GM10266 (cell line): ENCODE measurements at regions not wholly inside any gene's neighbourhood (a gene's known extent, or its start where the extent isn't known, plus 50 kb on each side); places are given as distances from the start of the nearest gene placed in this dataset.
"Not testable (repeated sequence)": the region's sequence is repeated elsewhere in the genome, so short reads cannot be mapped to it uniquely, and the experiment has no call there.

Experiments
- DNase-seq: peaks from one replicate; pipeline ENCODE4 v3.0.0; 2012; ENCODE audit errors: extremely low spot score
- CTCF ChIP-seq: IDR thresholded peaks from 2 replicates; pipeline ENCODE4 v1.5.1; 2012; ENCODE audit warnings: mild to moderate bottlenecking, low read depth; ENCODE audit not compliant: control insufficient read depth, insufficient read depth; ENCODE audit errors: missing control alignments

- DNase-seq: peak; percentile 34
These were observed 93.0 kb downstream of the CRLF3 start for GRCh38 chr17:30731210-30732132.

- DNase-seq: not testable (repeated sequence)
These were observed 93.7 kb downstream of the CRLF3 start for GRCh38 chr17:30730837-30731209.

- DNase-seq: not testable (repeated sequence)
These were observed 94.2 kb downstream of the CRLF3 start for GRCh38 chr17:30730171-30730836.

GRCh38 chr17:30729471-30730170 is 94.9 kb downstream of the CRLF3 start:
- not testable (repeated sequence) for DNase-seq

- DNase-seq: not testable (repeated sequence)
These were observed 97.0 kb downstream of the CRLF3 start for GRCh38 chr17:30727517-30727916.

- not testable (repeated sequence) for DNase-seq
These were observed 97.8 kb downstream of the CRLF3 start for GRCh38 chr17:30726734-30727133.

- not testable (repeated sequence) for DNase-seq
These were observed 98.2 kb downstream of the CRLF3 start for GRCh38 chr17:30726310-30726709.

GRCh38 chr17:30724034-30724650 is 100.3 kb downstream of the CRLF3 start:
- DNase-seq: not testable (repeated sequence)

- DNase-seq: not testable (repeated sequence)
These were observed 102.2 kb downstream of the CRLF3 start for GRCh38 chr17:30722114-30722780.

GRCh38 chr17:30720971-30721370 is 103.5 kb downstream of the CRLF3 start:
- not testable (repeated sequence) for DNase-seq

GRCh38 chr17:30720013-30720471 is 104.5 kb downstream of the CRLF3 start:
- TF ChIP-seq CTCF: no peak
- no peak for DNase-seq

GRCh38 chr17:30719131-30719973 is 105.1 kb downstream of the CRLF3 start:
- DNase-seq: not testable (repeated sequence)
- peak; percentile 76 for TF ChIP-seq CTCF

GRCh38 chr17:30718691-30719090 is 105.8 kb downstream of the CRLF3 start:
- not testable (repeated sequence) for DNase-seq

- DNase-seq: not testable (repeated sequence)
These were observed 106.4 kb downstream of the CRLF3 start for GRCh38 chr17:30718099-30718447.
